ENCODE measurements at regions not wholly inside any gene's neighbourhood (a gene's known extent, or its start where the extent isn't known, plus 50 kb on each side); places are given as distances from the start of the nearest gene placed in this dataset.

- Histone ChIP-seq H3K27ac (ENCODE audit: low read length) (no peak overlapping the region), H3K36me3 (ENCODE audit: control insufficient read depth, insufficient read depth, low read length) (no peaks in the 10 kb centered on the region), H3K27me3 (ENCODE audit: control insufficient read depth, insufficient read depth, low read length) (no peaks in the 10 kb centered on the region), H3K9me3 (replicated peaks; ENCODE audit: control insufficient read depth, low read depth, low read length) (peaks cover 4% of the 10 kb centered on the region), H3K4me3 (ENCODE audit: low read length) (no peak overlapping the region), H3K4me1 (ENCODE audit: control insufficient read depth, insufficient read depth, low read length) (no peaks in the 10 kb centered on the region)
- peak; percentile 38 for DNase-seq
- no CpG with 5 or more reads among the region's 2 CpGs for WGBS (ENCODE audit: insufficient coverage)
Observed at GRCh38 chr15:67892559-67893377, 52.9 kb upstream of the RNU6-1 start.

GRCh38 chr15:67895237-67895636 is 55.4 kb upstream of the RNU6-1 start:
- H3K27me3 ChIP-seq (ENCODE audit: control insufficient read depth, insufficient read depth, low read length) = no peaks in the 10 kb centered on the region
- no peak overlapping the region for H3K4me3 ChIP-seq (ENCODE audit: low read length)
- H3K36me3 ChIP-seq (ENCODE audit: control insufficient read depth, insufficient read depth, low read length) = no peaks in the 10 kb centered on the region
- no peak overlapping the region for H3K27ac ChIP-seq (ENCODE audit: low read length)
- no peak for DNase-seq
- peaks cover 4% of the 10 kb centered on the region for H3K9me3 ChIP-seq (replicated peaks; ENCODE audit: control insufficient read depth, low read depth, low read length)
- no peaks in the 10 kb centered on the region for H3K4me1 ChIP-seq (ENCODE audit: control insufficient read depth, insufficient read depth, low read length)

GRCh38 chr15:67897646-67898339 is 57.9 kb upstream of the RNU6-1 start:
- no peaks in the 10 kb centered on the region for H3K4me1 ChIP-seq (ENCODE audit: control insufficient read depth, insufficient read depth, low read length)
- H3K36me3 ChIP-seq (ENCODE audit: control insufficient read depth, insufficient read depth, low read length) = no peaks in the 10 kb centered on the region
- H3K9me3 ChIP-seq (replicated peaks; ENCODE audit: control insufficient read depth, low read depth, low read length) = peaks cover 4% of the 10 kb centered on the region
- H3K27me3 ChIP-seq (ENCODE audit: control insufficient read depth, insufficient read depth, low read length) = no peaks in the 10 kb centered on the region
- no peak for DNase-seq
- no CpG with 5 or more reads among the region's 3 CpGs for WGBS (ENCODE audit: insufficient coverage)
- no peak overlapping the region for H3K4me3 ChIP-seq (ENCODE audit: low read length)
- H3K27ac ChIP-seq (ENCODE audit: low read length) = no peak overlapping the region

GRCh38 chr15:67899596-67900283 is 59.9 kb upstream of the RNU6-1 start:
- H3K4me3 ChIP-seq (ENCODE audit: low read length) = no peak overlapping the region

GRCh38 chr15:67900621-67901147 is 60.8 kb upstream of the RNU6-1 start:
- DNase-seq = no peak
- Histone ChIP-seq H3K36me3 (ENCODE audit: control insufficient read depth, insufficient read depth, low read length) (no peaks in the 10 kb centered on the region), H3K9me3 (replicated peaks; ENCODE audit: control insufficient read depth, low read depth, low read length) (peaks cover 2% of the 10 kb centered on the region), H3K27ac (ENCODE audit: low read length) (no peak overlapping the region), H3K4me3 (ENCODE audit: low read length) (no peak overlapping the region), H3K27me3 (ENCODE audit: control insufficient read depth, insufficient read depth, low read length) (no peaks in the 10 kb centered on the region), H3K4me1 (ENCODE audit: control insufficient read depth, insufficient read depth, low read length) (no peaks in the 10 kb centered on the region)
- WGBS (ENCODE audit: insufficient coverage) = 100% methylated on average over 1 of the region's 2 CpGs

More at GRCh38 chr15:67899596-67900283, 59.9 kb upstream of the RNU6-1 start:
- Histone ChIP-seq H3K27me3 (ENCODE audit: control insufficient read depth, insufficient read depth, low read length) (no peaks in the 10 kb centered on the region), H3K9me3 (replicated peaks; ENCODE audit: control insufficient read depth, low read depth, low read length) (peaks cover 4% of the 10 kb centered on the region), H3K36me3 (ENCODE audit: control insufficient read depth, insufficient read depth, low read length) (no peaks in the 10 kb centered on the region), H3K4me1 (ENCODE audit: control insufficient read depth, insufficient read depth, low read length) (no peaks in the 10 kb centered on the region), H3K27ac (ENCODE audit: low read length) (no peak overlapping the region)
- no peak for DNase-seq
- WGBS (ENCODE audit: insufficient coverage) = 65% methylated on average over 4 of the region's 9 CpGs

GRCh38 chr15:67901922-67902321 is 62.1 kb upstream of the RNU6-1 start:
- Histone ChIP-seq H3K27me3 (ENCODE audit: control insufficient read depth, insufficient read depth, low read length) (no peaks in the 10 kb centered on the region), H3K9me3 (replicated peaks; ENCODE audit: control insufficient read depth, low read depth, low read length) (no peaks in the 10 kb centered on the region), H3K36me3 (ENCODE audit: control insufficient read depth, insufficient read depth, low read length) (no peaks in the 10 kb centered on the region), H3K27ac (ENCODE audit: low read length) (no peak overlapping the region), H3K4me3 (ENCODE audit: low read length) (no peak overlapping the region), H3K4me1 (ENCODE audit: control insufficient read depth, insufficient read depth, low read length) (no peaks in the 10 kb centered on the region)
- no CpG with 5 or more reads among the region's 1 CpG for WGBS (ENCODE audit: insufficient coverage)
- no peak for DNase-seq

GRCh38 chr15:67902579-67903009 is 62.7 kb upstream of the RNU6-1 start:
- WGBS (ENCODE audit: insufficient coverage) = 84% methylated on average over 5 of the region's 9 CpGs
- Histone ChIP-seq H3K27me3 (ENCODE audit: control insufficient read depth, insufficient read depth, low read length) (no peaks in the 10 kb centered on the region), H3K4me3 (ENCODE audit: low read length) (no peak overlapping the region), H3K36me3 (ENCODE audit: control insufficient read depth, insufficient read depth, low read length) (no peaks in the 10 kb centered on the region), H3K27ac (ENCODE audit: low read length) (no peak overlapping the region), H3K9me3 (replicated peaks; ENCODE audit: control insufficient read depth, low read depth, low read length) (no peaks in the 10 kb centered on the region), H3K4me1 (ENCODE audit: control insufficient read depth, insufficient read depth, low read length) (no peaks in the 10 kb centered on the region)
- no peak for DNase-seq

GRCh38 chr15:67903708-67904107 is 63.9 kb upstream of the RNU6-1 start:
- DNase-seq = no peak
- Histone ChIP-seq H3K4me3 (ENCODE audit: low read length) (no peak overlapping the region), H3K4me1 (ENCODE audit: control insufficient read depth, insufficient read depth, low read length) (no peaks in the 10 kb centered on the region), H3K9me3 (replicated peaks; ENCODE audit: control insufficient read depth, low read depth, low read length) (no peaks in the 10 kb centered on the region), H3K27me3 (ENCODE audit: control insufficient read depth, insufficient read depth, low read length) (no peaks in the 10 kb centered on the region), H3K36me3 (ENCODE audit: control insufficient read depth, insufficient read depth, low read length) (no peaks in the 10 kb centered on the region), H3K27ac (ENCODE audit: low read length) (no peak overlapping the region)

- Histone ChIP-seq H3K9me3 (replicated peaks; ENCODE audit: control insufficient read depth, low read depth, low read length) (peaks cover 5% of the 10 kb centered on the region), H3K27me3 (ENCODE audit: control insufficient read depth, insufficient read depth, low read length) (no peaks in the 10 kb centered on the region), H3K27ac (ENCODE audit: low read length) (no peak overlapping the region), H3K36me3 (ENCODE audit: control insufficient read depth, insufficient read depth, low read length) (no peaks in the 10 kb centered on the region), H3K4me1 (ENCODE audit: control insufficient read depth, insufficient read depth, low read length) (no peaks in the 10 kb centered on the region), H3K4me3 (ENCODE audit: low read length) (no peak overlapping the region)
- WGBS (ENCODE audit: insufficient coverage) = 86% methylated on average over 1 of the region's 1 CpG
- DNase-seq = no peak
Observed at GRCh38 chr15:67905628-67906027, 65.8 kb upstream of the RNU6-1 start.

- Histone ChIP-seq H3K4me3 (ENCODE audit: low read length) (no peak overlapping the region), H3K9me3 (replicated peaks; ENCODE audit: control insufficient read depth, low read depth, low read length) (peaks cover 5% of the 10 kb centered on the region), H3K27me3 (ENCODE audit: control insufficient read depth, insufficient read depth, low read length) (no peaks in the 10 kb centered on the region), H3K36me3 (ENCODE audit: control insufficient read depth, insufficient read depth, low read length) (no peaks in the 10 kb centered on the region), H3K27ac (ENCODE audit: low read length) (no peak overlapping the region), H3K4me1 (ENCODE audit: control insufficient read depth, insufficient read depth, low read length) (no peaks in the 10 kb centered on the region)
- no peak for DNase-seq
Observed at GRCh38 chr15:67906382-67906781, 66.5 kb upstream of the RNU6-1 start.
